Lower lobe of right lung (tissue), 2 donors: ENCODE measurements at regions not wholly inside any gene's neighbourhood (a gene's known extent, or its start where the extent isn't known, plus 50 kb on each side); places are given as distances from the start of the nearest gene placed in this dataset.

Experiments used
- ATAC-seq, 2 donors: fragments of 200-7000 bp; cut with Tn5 transposase; one replicate each; pipeline ENCODE4 v1.9.1; 2020 to 2022; ENCODE audit warnings: mild to moderate bottlenecking in 2 of 2, moderate library complexity in 2 of 2
- DNase-seq: peaks from one replicate; pipeline ENCODE4 v3.0.0-alpha.2; 2020
- H3K27ac ChIP-seq: fragments of 200-600 bp; one replicate; pipeline ENCODE4 v1.8.0; 2022
- H3K27me3 ChIP-seq: fragments of 200-600 bp; one replicate; pipeline ENCODE4 v1.8.0; 2022; ENCODE audit warnings: low read depth
- H3K36me3 ChIP-seq: fragments of 200-600 bp; one replicate; pipeline ENCODE4 v1.8.0; 2022; ENCODE audit warnings: mild to moderate bottlenecking
- H3K4me1 ChIP-seq: fragments of 200-600 bp; one replicate; pipeline ENCODE4 v1.8.0; 2022
- H3K4me3 ChIP-seq: fragments of 200-600 bp; one replicate; pipeline ENCODE4 v1.8.0; 2022; ENCODE audit warnings: mild to moderate bottlenecking
- H3K9me3 ChIP-seq: fragments of 200-600 bp; one replicate; pipeline ENCODE4 v1.8.0; 2022
- CTCF ChIP-seq: fragments of 200-600 bp; IDR thresholded peaks from one replicate; pipeline ENCODE4 v1.8.0; 2022; ENCODE audit warnings: antibody characterized with exemption, mild to moderate bottlenecking
- intact Hi-C: fragments of 100-400 bp; cut with DNase I; formaldehyde crosslinking; loops from one replicate; pipeline ENCODE4 v1.11.0; 2022
- donor health status: DM: no; HTN: yes; CAD: no; lungs with severe emphysema.

GRCh38 chr18:61750840-61751668 lies 141.8 kb downstream of the RNF152 start:
- Histone ChIP-seq H3K27me3 (no peaks in the 10 kb centered on the region), H3K36me3 (no peaks in the 10 kb centered on the region), H3K9me3 (no peaks in the 10 kb centered on the region), H3K4me1 (peaks cover 12% of the 10 kb centered on the region), H3K27ac (no peak overlapping the region), H3K4me3 (no peak overlapping the region)
- intact Hi-C loops, result no loop called here
- peak in 1 of 2 donors; percentile 64 for ATAC-seq
- TF ChIP-seq CTCF, result no peak
- no peak for DNase-seq

GRCh38 chr18:61749546-61749945 lies 143.3 kb downstream of the RNF152 start:
- ATAC-seq, result no peak
- Histone ChIP-seq H3K4me1 (peaks cover 12% of the 10 kb centered on the region), H3K36me3 (no peaks in the 10 kb centered on the region), H3K9me3 (no peaks in the 10 kb centered on the region), H3K27ac (no peak overlapping the region), H3K27me3 (no peaks in the 10 kb centered on the region), H3K4me3 (no peak overlapping the region)
- TF ChIP-seq CTCF, result no peak
- intact Hi-C loops, result no loop called here
- DNase-seq, result no peak

GRCh38 chr18:61749031-61749430 lies 143.8 kb downstream of the RNF152 start:
- Histone ChIP-seq H3K9me3 (no peaks in the 10 kb centered on the region), H3K4me3 (no peak overlapping the region), H3K27me3 (no peaks in the 10 kb centered on the region), H3K4me1 (peaks cover 12% of the 10 kb centered on the region), H3K27ac (peak overlapping the region; percentile 58), H3K36me3 (no peaks in the 10 kb centered on the region)
- DNase-seq (no peak), ATAC-seq (no peak)
- intact Hi-C loops, result no loop called here
- no peak for TF ChIP-seq CTCF

GRCh38 chr18:61748004-61748403 lies 144.8 kb downstream of the RNF152 start:
- Histone ChIP-seq H3K27ac (peak overlapping the region; percentile 58), H3K4me1 (peaks cover 12% of the 10 kb centered on the region), H3K36me3 (no peaks in the 10 kb centered on the region), H3K9me3 (no peaks in the 10 kb centered on the region), H3K27me3 (no peaks in the 10 kb centered on the region), H3K4me3 (no peak overlapping the region)
- ATAC-seq (peak; percentile 20 to 27), DNase-seq (no peak)
- intact Hi-C loops, result no loop called here
- no peak for TF ChIP-seq CTCF

- no peak for TF ChIP-seq CTCF
- no peak overlapping the region for H3K27ac ChIP-seq
Observed at GRCh38 chr18:61743775-61744531, 148.9 kb downstream of the RNF152 start.

More at GRCh38 chr18:61743775-61744531, 148.9 kb downstream of the RNF152 start:
- Histone ChIP-seq H3K4me3 (no peak overlapping the region), H3K9me3 (no peaks in the 10 kb centered on the region), H3K27me3 (no peaks in the 10 kb centered on the region), H3K4me1 (peaks cover 6% of the 10 kb centered on the region), H3K36me3 (no peaks in the 10 kb centered on the region)
- intact Hi-C loops, result no loop called here
- peak; percentile 22 to 34 for ATAC-seq
- DNase-seq, result no peak
